Hepatic stellate cell (primary cell): ENCODE measurements at regions not wholly inside any gene's neighbourhood (a gene's known extent, or its start where the extent isn't known, plus 50 kb on each side); places are given as distances from the start of the nearest gene placed in this dataset.
"Not testable (repeated sequence)": the region's sequence is repeated elsewhere in the genome, so short reads cannot be mapped to it uniquely, and the experiment has no call there.

ENCODE experiments used
- DNase-seq: peaks from one replicate; pipeline ENCODE4 v3.0.0; 2011; ENCODE audit warnings: low spot score

DNA sequence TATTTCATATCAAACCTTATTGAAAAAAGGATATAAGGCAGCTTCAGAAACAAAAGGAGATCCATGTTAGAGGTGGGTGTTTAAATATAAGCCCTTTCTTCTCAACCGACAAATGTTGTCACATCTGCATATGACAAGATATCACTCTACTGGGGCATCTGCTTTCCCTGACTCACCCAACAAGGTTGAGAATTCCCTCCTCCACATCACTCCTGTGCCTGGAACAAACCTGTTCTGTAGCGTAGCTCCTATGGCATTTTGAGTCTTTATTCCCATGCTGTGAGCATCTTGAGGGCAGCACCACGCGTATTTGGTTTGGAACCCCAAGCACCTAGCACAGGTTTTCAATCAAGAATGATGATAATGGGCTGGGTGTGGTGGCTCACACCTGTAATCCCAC, 59.4 kb upstream of the ZFHX3 start:
- DNase-seq, result no peak

DNA sequence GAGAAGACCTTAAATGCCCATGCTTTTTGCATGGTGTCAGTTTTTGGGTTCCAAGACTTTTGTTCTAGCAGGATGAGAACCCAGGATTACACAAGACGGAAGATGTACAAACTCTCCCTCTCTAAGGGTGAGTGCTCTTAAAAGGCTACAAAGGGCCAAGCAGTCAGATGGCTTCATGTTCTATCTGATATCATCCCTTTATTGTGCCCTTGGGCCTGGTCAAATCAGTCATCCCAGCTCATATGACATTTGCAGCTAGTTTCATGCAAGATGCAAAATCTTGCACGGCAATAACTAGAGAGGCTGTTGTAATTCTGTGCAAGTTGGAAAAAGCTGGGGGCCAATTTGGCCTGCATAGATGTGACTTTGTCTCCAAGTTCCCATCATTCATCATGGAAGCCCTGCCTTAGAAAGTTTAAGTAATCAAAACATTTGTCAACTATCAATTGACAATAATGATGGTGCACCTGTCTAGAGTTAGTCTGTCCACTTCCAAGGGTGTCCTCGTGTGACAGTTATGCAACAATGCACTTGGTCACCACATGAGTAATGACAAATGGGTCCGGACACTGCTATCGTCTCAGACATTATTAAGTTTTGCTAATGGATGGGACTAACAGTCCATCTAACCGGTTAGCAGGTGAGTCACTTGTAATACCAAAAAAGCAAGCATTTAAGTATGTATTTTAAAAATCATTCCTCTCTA, 58.6 kb upstream of the ZFHX3 start:
- no peak for DNase-seq

DNA sequence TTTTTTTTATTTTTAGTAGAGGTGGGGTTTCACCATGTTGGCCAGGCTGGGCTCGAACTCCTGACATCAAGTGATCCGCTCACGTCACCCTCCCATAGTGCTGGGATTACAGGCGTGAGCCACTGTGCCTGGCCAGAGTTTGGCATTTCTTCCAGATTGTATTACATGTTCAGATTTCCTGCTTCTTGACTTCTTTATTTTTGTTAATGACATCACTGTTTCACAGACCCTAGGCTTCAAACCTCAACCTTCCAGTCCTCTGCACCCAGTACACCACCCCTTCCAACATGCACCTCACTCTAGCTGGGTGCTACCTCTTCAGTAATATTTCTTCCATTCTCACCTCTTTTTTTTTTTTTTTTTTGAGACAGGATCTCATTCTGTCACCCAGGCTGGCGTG, 53.6 kb upstream of the ZFHX3 start:
- DNase-seq, result no peak

DNA sequence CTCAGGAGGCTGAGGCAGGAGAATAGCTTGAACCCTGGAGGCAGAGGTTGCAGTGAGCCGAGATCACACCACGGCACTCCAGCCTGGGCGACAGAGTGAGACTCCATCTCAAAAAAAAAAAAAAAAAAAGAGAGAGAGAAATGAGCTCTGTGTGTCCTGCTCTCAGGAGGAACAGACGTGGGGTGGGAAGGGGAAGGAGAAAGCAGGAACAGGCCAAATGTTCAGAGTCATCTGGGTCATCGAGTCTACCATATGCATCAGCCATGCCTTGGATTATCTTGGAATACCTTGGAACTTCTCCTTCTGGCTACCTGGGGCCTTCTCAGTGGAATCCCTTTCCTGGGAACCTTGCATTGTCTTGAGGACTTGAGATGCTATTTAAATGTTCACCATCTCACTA, 51.7 kb upstream of the ZFHX3 start:
- DNase-seq, result not testable (repeated sequence)
